Activated CD4-positive, alpha-beta memory T cell treated with anti-CD3 and anti-CD28 coated beads for 36 hours (primary cell): ENCODE measurements at regions not wholly inside any gene's neighbourhood (a gene's known extent, or its start where the extent isn't known, plus 50 kb on each side); places are given as distances from the start of the nearest gene placed in this dataset.
"Not testable (repeated sequence)": the region's sequence is repeated elsewhere in the genome, so short reads cannot be mapped to it uniquely, and the experiment has no call there.

Source experiments
- CTCF ChIA-PET: fragments of 350-600 bp; sonication (Branson Sonifier 250); formaldehyde crosslinking; loops from one replicate; lab custom pipeline; 2021; ENCODE audit warnings: antibody characterized with exemption, inconsistent platforms; lab: Charles Lee
- POLR2A ChIA-PET: fragments of 350-600 bp; sonication (Branson Sonifier 250); formaldehyde crosslinking; loops from one replicate; lab custom pipeline; 2021; ENCODE audit warnings: antibody characterized with exemption; lab: Charles Lee
- DNase-seq: peaks from one replicate; pipeline ENCODE4 v3.0.0-alpha.2; 2020
- H3K27ac Mint-ChIP-seq: one replicate; pipeline ENCODE4 v1.8.0; 2021; ENCODE audit warnings: mixed read lengths
- H3K27me3 Mint-ChIP-seq: one replicate; pipeline ENCODE4 v1.8.0; 2021; ENCODE audit warnings: mixed read lengths
- H3K36me3 Mint-ChIP-seq: one replicate; pipeline ENCODE4 v1.8.0; 2021; ENCODE audit warnings: mixed read lengths
- H3K4me1 Mint-ChIP-seq: one replicate; pipeline ENCODE4 v1.8.0; 2021; ENCODE audit warnings: low read depth, mixed read lengths
- H3K4me3 Mint-ChIP-seq: one replicate; pipeline ENCODE4 v1.8.0; 2021; ENCODE audit warnings: mild to moderate bottlenecking, mixed read lengths
- H3K9me3 Mint-ChIP-seq: one replicate; pipeline ENCODE4 v1.8.0; 2021; ENCODE audit warnings: mixed read lengths
- intact Hi-C: fragments of 100-400 bp; cut with micrococcal nuclease; formaldehyde crosslinking; loops from one replicate; pipeline ENCODE4 v1.15.1; 2023

DNA sequence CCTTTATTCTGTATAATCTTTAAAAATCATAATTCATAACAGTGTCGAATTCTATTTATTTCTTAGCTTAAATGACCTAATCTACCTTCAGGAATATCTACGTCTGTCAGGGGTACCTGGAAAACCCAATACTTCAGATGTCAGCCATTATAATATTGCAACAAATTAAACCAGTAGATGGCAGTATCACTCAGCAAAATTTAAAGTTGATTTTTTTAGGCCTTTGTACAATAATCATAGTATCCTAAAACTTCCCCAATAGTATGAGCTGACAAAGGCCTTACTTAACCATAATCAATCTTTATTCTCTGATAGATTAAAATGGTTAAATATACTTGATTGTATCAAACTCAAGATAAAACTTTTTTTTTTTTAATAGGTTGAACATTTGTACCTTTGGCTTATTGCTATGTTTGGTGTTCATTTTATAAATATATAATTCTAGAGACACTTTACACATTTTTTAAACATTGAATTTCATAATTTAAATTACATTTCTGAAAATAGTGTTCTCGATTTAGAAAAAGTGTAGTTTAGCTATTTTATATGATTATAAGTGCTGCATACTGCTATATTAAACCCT is 830.2 kb upstream of the SPRY2 start:
- intact Hi-C loops: no loop called here
- no peaks in the 10 kb centered on the region for H3K27me3 Mint-ChIP-seq
- H3K4me3 Mint-ChIP-seq: no peak overlapping the region
- H3K4me1 Mint-ChIP-seq: no peaks in the 10 kb centered on the region
- H3K36me3 Mint-ChIP-seq: no peaks in the 10 kb centered on the region
- ChIA-PET POLR2A (no interaction called here), CTCF (interaction anchor here (0.6 to 1.3 kb wide), 6 partner anchors 10 to 1160 kb away, joined by 3 to 5 read pairs (median 4); no protein-coding TSS in a partner anchor)
- H3K9me3 Mint-ChIP-seq: peaks cover 2% of the 10 kb centered on the region
- H3K27ac Mint-ChIP-seq: no peak overlapping the region
- DNase-seq: no peak

DNA sequence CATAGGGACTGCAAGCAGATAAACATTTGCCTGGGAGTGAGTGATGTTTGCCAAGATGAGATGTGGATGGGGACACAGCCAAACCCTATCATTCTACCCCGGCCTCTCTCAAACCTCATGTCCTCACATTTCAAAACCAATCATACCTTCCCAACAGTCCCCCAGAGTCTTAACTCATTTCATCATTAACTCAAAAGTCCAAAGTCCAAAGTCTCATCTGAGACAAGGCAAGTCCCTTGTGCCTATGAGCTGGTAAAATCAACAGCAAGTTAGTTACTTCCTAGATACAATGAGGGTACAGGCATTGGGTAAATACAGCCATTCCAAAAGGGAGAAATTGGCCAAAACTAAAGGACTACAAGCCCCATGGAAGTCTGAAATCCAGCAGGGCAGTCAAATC is 822.9 kb upstream of the SPRY2 start:
- H3K27ac Mint-ChIP-seq, POLR2A ChIA-PET, H3K4me1 Mint-ChIP-seq, CTCF ChIA-PET, H3K27me3 Mint-ChIP-seq, intact Hi-C loops, H3K9me3 Mint-ChIP-seq, H3K4me3 Mint-ChIP-seq, H3K36me3 Mint-ChIP-seq, DNase-seq: not testable (repeated sequence)

DNA sequence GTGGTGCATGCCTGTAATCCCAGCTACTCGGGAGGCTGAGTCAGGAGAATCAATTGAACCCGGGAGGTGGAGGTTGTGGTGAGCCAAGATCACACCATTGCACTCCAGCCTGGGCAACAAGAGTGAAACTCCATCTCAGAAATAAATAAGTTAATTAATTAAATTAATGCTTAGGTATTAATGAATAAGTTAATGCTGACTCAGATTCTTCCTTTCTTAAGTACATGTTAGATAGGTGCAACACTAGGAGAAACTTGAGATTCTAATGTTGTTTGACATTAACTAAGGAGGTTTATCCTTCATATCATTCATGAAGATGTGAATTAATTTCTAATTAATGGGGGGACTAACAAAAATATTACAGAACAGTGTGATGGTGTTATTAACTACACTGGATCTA is 812.6 kb upstream of the SPRY2 start:
- intact Hi-C loops: no loop called here
- Mint-ChIP-seq H3K4me1 (no peaks in the 10 kb centered on the region), H3K27me3 (no peaks in the 10 kb centered on the region), H3K4me3 (no peak overlapping the region), H3K9me3 (no peaks in the 10 kb centered on the region), H3K36me3 (no peaks in the 10 kb centered on the region), H3K27ac (no peak overlapping the region)
- ChIA-PET CTCF (no interaction called here), POLR2A (no interaction called here)
- no peak for DNase-seq

DNA sequence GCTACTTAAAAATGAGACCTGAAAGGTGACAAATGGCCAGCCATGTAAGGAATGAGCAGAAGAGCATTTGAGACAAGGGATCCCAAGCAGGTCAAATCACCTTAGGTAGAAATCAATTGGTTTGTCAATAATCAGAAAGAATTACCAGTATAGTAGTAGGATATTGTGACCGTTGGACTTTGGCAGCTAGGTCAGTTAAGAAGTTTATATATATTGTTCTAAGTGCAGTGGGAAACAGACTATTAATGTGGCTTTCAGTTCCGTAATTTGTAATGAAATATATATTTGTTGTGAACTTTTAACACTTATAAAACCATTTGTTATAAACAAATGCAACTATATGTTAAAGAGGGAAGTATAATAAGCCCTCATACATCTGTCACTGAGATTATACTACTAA is 807.9 kb upstream of the SPRY2 start:
- ChIA-PET POLR2A (no interaction called here), CTCF (no interaction called here)
- Mint-ChIP-seq H3K36me3 (no peaks in the 10 kb centered on the region), H3K4me3 (no peak overlapping the region), H3K27ac (no peak overlapping the region), H3K4me1 (no peaks in the 10 kb centered on the region), H3K27me3 (no peaks in the 10 kb centered on the region), H3K9me3 (peaks cover 2% of the 10 kb centered on the region)
- intact Hi-C loops: no loop called here
- DNase-seq: no peak

DNA sequence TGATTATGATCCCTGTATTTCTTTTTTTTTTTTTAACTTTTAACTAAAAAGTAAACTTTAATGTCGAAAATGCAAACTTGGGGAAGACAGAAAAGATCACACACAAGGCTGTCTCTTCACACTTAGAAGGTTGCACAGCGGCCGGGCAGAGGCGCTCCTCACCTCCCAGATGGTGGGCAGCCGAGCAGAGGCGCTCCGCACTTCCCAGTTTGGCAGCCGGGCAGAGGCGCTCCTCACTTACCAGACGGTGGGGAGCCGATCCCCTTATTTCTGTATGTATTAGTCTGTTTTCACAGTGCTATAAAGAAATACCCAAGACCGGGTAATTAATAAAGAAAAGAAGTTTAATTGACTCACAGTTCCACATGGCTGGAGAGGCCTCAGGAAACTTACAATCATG is 805.6 kb upstream of the SPRY2 start:
- H3K4me1 Mint-ChIP-seq, DNase-seq, CTCF ChIA-PET, H3K36me3 Mint-ChIP-seq, H3K27ac Mint-ChIP-seq, H3K4me3 Mint-ChIP-seq, H3K9me3 Mint-ChIP-seq, POLR2A ChIA-PET, intact Hi-C loops, H3K27me3 Mint-ChIP-seq: not testable (repeated sequence)

DNA sequence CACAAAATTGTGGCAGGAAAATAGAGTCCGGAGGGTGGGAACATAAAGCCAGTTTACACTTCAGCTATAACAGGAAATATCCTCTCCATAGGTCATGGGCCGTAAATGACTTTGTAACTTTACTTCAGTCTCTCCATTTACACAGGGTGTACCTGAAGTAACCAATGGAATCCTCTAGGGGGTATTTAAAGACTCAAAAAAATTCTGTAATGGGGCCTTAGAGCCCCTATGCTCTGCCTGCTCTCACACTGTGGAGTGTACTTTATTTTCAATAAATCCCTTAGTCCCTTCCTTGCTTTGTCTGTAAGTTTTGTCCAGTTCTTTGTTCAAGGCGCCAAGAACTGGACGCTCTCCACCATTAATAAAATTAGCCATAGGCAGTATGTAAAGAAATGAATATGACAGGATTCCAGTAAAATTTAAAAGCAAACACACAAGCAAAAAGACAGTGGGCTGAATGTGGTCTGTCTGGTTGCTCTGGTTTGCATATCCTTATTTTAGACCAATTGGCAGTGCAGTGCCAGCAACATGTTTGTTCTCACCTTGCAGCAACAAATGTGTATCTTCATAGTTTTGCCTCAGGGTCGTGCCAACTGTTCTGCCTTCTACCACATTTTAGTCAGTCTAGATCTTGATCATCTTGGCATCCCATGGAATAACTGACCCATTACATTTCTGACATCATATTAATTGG is 801.5 kb upstream of the SPRY2 start:
- no peak overlapping the region for H3K27ac Mint-ChIP-seq
- no peak for DNase-seq
- H3K4me1 Mint-ChIP-seq: no peaks in the 10 kb centered on the region
- no peaks in the 10 kb centered on the region for H3K27me3 Mint-ChIP-seq
- H3K36me3 Mint-ChIP-seq: no peaks in the 10 kb centered on the region
- intact Hi-C loops: no loop called here
- H3K9me3 Mint-ChIP-seq: peaks cover 5% of the 10 kb centered on the region
- H3K4me3 Mint-ChIP-seq: no peak overlapping the region
- POLR2A ChIA-PET: no interaction called here
- CTCF ChIA-PET: no interaction called here

DNA sequence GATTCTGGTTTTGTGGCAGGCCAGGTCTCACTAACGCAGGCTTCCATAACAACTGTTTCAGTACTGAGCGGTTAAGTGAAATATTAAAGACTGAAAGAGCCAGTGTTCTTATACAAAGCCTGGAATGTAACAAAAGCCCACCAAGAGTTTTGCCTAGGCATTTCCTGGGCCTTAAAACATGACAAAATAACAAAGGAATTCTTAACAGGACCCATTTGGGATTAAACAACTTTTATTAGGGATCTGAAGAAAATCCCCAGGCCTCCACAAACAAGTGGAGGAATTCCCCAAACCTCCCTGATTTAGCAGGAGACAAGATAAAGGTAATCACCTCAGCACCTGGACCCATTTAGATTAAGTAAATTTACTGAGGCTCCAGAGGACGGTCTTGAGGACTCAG is 799.7 kb upstream of the SPRY2 start:
- intact Hi-C loops: no loop called here
- no peaks in the 10 kb centered on the region for H3K27me3 Mint-ChIP-seq

DNA sequence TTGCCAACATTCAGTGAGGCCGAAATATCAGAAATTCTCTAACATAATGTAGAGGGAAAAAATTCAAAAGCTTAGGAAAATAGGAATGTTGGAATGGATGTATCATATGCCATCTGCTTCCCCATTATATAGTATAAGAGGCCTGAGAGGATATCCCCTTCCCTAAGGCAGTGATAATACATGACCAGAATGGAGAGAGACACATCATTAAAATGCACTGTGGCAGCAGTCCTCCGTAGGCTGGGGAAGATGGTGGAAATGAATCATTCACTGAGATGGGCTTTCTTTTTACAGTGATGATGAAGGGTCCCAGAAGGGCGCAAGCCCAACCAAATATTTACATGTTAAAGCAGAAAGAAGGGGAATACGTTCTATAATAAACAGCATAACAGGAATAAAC is 799.1 kb upstream of the SPRY2 start:
- ChIA-PET POLR2A (no interaction called here), CTCF (no interaction called here)
- H3K4me3 Mint-ChIP-seq: no peak overlapping the region

More for the DNA sequence above, 799.7 kb upstream of the SPRY2 start:
- Mint-ChIP-seq H3K4me1 (no peaks in the 10 kb centered on the region), H3K9me3 (peaks cover 3% of the 10 kb centered on the region), H3K36me3 (no peaks in the 10 kb centered on the region), H3K27ac (no peak overlapping the region), H3K4me3 (no peak overlapping the region)
- no peak for DNase-seq
- POLR2A ChIA-PET: no interaction called here
- CTCF ChIA-PET: no interaction called here

DNA sequence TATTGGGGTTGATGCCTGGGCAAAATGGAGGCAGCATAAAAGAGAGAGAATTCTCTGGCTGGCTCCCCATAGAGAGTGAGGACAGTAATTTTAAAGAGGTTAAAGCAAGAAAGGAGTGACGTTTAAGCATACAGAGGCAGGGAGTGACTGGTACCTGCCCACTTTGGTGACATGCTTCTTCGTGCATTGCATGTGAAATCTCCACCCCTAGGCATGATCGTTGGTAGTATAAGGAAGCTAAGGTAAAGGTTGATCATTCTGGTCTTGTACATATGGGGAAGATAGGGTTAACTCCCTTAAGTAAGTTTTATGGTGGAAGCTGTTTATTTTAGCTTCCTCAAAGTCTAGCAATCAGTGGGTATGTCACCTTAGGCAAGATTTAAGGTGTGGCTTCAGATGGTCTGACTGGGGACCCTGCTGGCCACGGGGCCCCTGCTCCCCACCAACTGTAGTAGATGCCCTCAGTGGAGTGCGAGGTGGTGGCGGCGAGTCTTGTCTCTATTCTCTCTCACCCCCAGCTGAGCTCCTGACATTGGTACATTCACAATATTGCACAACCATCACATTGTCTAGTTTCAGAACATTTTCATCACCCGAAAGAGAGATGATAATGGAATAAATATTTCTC is 797.5 kb upstream of the SPRY2 start:
- ChIA-PET CTCF (no interaction called here), POLR2A (no interaction called here)
- no peak overlapping the region for H3K27ac Mint-ChIP-seq
- intact Hi-C loops: no loop called here
- H3K36me3 Mint-ChIP-seq: no peaks in the 10 kb centered on the region
- H3K4me3 Mint-ChIP-seq: no peak overlapping the region
- no peaks in the 10 kb centered on the region for H3K27me3 Mint-ChIP-seq
- DNase-seq: no peak
- no peaks in the 10 kb centered on the region for H3K4me1 Mint-ChIP-seq
- peaks cover 3% of the 10 kb centered on the region for H3K9me3 Mint-ChIP-seq

More for the DNA sequence above, 799.1 kb upstream of the SPRY2 start:
- H3K9me3 Mint-ChIP-seq: peaks cover 3% of the 10 kb centered on the region
- intact Hi-C loops: no loop called here
- H3K27ac Mint-ChIP-seq: no peak overlapping the region
- H3K36me3 Mint-ChIP-seq: no peaks in the 10 kb centered on the region
- no peaks in the 10 kb centered on the region for H3K4me1 Mint-ChIP-seq
- DNase-seq: no peak
- no peaks in the 10 kb centered on the region for H3K27me3 Mint-ChIP-seq

DNA sequence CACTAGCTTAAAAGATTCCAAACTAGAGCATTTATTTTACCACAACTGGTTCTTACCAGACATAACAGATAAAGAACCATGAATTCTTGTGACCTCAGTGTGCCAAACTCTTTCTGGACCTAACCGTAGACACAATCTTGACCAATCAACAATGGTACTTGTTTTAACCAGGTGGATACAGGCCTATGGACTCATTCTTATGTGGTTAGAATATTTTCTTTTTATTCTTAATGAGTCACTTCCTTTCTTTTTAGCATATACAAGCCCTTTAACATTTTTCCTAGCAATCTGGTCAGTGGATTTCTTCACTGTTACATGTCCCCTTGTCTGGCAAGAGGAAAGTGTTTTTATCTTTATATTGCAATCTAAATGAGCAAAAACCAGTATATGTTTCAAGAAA is 792.1 kb upstream of the SPRY2 start:
- intact Hi-C loops: no loop called here
- CTCF ChIA-PET: no interaction called here

DNA sequence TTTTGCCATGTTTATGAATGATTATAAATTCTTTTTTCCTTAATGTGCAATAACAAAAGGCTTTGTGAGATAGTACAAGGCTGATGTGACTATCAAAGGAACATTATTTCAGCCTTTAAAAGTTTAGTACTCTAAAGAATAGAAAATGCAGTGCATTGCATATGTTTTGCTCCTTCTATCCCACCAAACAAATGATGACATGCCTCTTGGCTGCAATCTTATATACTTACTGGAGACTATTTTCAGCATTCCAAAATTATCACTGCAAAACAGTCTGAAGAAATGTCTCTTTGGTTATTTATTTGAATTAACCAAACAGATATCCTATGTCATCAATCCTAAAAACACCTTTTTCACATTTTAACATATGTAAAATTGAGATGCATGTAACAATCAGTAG is 776.5 kb upstream of the SPRY2 start:
- ChIA-PET POLR2A (no interaction called here), CTCF (no interaction called here)
- H3K27me3 Mint-ChIP-seq: no peaks in the 10 kb centered on the region
- H3K4me3 Mint-ChIP-seq: no peak overlapping the region
- H3K36me3 Mint-ChIP-seq: no peaks in the 10 kb centered on the region
- no peak for DNase-seq
- intact Hi-C loops: no loop called here
- no peaks in the 10 kb centered on the region for H3K9me3 Mint-ChIP-seq
- no peak overlapping the region for H3K27ac Mint-ChIP-seq
- H3K4me1 Mint-ChIP-seq: no peaks in the 10 kb centered on the region

More for the DNA sequence above, 792.1 kb upstream of the SPRY2 start:
- Mint-ChIP-seq H3K36me3 (no peaks in the 10 kb centered on the region), H3K4me1 (no peaks in the 10 kb centered on the region), H3K27me3 (no peaks in the 10 kb centered on the region), H3K9me3 (peaks cover 14% of the 10 kb centered on the region), H3K27ac (no peak overlapping the region), H3K4me3 (no peak overlapping the region)
- POLR2A ChIA-PET: no interaction called here
- DNase-seq: no peak

DNA sequence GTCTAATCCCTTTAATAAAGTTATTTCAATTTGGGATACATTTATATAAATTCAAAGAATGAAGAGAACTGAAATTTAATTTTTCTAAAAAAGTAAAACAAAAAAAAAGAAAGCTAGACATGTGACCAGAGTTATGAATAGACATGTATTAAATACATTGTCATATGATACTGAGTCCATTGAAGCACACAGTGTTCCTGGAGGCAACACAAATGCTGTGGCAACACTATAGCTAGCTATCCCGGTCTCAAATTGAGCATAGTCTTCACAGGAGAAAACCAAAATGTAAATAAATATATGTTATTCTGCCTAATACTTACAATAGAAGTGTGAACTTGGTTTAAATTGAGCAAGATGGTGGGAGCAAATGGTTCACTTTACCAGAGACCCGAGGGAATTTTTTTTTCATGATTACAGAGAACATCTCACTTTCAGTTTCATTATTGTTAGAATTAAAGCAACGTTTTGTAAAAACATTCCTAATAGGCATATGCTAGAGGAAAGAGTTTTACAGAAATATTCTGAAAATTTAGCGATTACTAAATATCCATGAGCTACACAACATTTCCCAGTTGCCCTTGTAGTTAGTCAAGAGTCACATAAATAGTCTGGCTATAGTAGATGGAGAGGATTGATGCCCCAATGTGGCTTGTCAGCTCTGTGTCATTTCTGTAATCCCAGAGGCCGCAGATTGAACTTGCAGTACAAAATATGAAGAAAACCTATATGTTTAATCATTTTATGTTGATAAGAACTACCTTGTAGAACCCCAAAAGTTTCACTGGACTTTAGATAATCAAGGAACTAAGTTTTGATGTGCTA is 775.7 kb upstream of the SPRY2 start:
- Mint-ChIP-seq H3K4me1 (no peaks in the 10 kb centered on the region), H3K36me3 (no peaks in the 10 kb centered on the region), H3K9me3 (no peaks in the 10 kb centered on the region), H3K27ac (no peak overlapping the region), H3K27me3 (no peaks in the 10 kb centered on the region), H3K4me3 (no peak overlapping the region)
- POLR2A ChIA-PET: no interaction called here
- CTCF ChIA-PET: no interaction called here
- no peak for DNase-seq
- intact Hi-C loops: no loop called here
